HG03432 (cell line): ENCODE measurements at regions not wholly inside any gene's neighbourhood (a gene's known extent, or its start where the extent isn't known, plus 50 kb on each side); places are given as distances from the start of the nearest gene placed in this dataset.
"Not testable (repeated sequence)": the region's sequence is repeated elsewhere in the genome, so short reads cannot be mapped to it uniquely, and the experiment has no call there.

ENCODE experiments used
- ATAC-seq: cut with Tn5 transposase; IDR thresholded peaks from one replicate; pipeline ENCODE4 v1.9.1; 2021; ENCODE audit warnings: mild to moderate bottlenecking, moderate library complexity; ENCODE audit not compliant: unreplicated experiment

DNA sequence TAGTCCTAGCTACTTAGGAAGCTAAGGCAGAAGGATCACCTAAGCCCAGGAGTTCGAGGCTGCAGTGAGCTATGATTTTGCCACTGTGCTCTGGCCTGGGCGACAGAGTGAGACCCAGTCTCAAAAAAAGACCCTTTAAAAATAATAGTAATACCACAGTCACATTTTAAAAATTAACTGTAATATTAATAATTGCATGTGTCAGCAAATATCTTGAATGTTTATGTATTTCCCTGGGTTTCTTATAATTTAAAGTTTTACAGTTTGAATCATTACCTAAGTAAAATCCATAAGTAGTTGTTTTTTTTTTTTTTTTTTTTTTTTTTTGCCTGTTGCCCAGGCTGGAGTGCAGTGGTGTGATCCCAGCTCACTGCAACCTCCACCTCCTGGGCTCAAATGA is 69.2 kb downstream of the LYZL2 start:
- no peak for ATAC-seq

DNA sequence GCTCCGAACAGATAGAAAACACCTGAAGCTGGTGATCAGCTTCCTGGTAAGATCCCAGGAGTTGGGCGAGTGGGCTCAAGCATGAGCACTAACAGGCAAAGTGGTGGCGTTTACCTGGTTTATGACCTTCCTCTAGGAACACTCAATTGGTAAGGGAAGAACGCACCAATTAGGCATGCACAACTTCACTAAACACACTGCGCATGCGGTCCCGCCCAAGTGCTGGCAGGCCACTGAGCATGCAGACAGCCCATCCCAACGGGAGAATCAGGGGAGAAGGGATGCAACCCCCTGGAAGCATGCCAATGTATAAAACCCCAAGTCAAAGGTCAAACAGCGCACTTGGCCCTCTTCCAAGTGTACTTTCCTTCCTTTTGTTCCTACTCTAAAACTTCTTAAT is 70.4 kb downstream of the LYZL2 start:
- no peak for ATAC-seq

DNA sequence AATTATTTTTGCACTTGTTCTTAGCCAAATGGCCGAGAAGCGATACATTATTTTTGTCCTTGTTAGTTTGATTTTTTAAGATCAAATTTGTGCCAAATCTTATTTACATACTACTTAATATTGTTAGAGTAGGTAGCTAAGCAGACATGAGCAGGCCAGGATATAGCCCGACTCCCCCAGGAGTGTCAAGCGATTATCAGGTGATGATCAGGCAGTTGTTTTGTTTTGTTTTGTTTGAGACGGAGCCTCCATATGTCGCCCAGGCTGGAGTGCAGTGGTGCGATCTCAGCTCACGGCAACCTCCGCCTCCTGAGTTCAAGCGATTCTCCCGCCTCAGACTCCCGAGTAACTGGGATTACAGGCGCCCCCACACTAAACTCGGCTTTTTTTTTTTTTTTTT is 71.1 kb downstream of the LYZL2 start:
- ATAC-seq, result no peak

DNA sequence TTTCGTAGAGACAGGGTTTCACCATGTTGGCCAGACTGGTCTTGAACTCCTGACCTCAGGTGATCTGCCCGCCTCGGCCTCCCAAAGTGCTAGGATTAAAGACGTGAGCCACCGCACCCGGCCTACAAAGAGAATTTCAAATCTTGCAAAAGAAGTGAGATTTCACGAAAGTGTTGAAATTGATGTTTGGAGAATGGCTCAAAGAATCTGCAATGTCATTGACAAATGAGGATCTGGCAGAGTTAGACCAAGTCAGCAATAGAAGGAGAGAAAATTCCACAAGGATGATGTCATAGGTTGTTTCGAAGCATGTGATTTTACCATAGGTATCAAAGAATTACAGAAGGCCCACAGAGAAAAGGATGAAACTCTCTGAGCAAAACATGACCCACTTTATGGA is 71.7 kb downstream of the LYZL2 start:
- no peak for ATAC-seq

DNA sequence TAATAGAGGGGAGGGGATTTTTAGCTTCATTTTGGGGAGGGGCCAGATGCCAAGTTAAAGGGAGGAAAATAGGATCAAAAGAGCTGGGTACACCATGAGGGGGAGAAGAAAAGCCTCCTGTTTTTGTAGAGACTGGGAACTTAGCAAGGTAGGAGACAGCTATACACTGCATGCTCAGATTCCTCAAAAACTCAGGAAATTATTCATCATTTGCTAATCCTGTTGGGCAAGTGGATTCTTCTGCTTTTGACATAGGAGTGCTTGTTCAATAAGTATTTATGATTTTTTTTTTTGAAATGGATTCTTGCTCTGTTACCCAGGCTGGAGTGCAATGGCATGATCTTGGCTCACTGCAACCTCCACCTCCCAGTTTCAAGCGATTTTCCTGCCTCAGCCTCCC is 73.4 kb downstream of the LYZL2 start:
- ATAC-seq, result no peak

DNA sequence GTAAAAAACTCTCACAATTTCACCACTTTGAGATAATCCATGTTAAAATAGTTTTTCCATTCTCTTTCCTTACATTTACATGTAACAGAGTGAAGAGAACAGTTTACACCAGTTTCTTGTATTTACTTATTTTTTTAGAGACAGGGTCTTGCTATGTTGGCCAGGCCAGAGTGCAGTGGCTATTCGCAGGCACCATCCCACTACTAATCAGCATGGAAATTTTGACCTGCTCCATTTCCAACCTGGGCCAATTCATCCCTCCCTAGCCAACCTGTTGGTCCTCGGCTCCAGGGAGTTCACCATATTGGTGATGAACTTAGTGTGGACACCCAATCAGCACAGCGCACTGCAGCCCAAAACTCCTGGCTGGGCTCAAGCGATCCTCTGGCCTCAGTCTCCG is 74.1 kb downstream of the LYZL2 start:
- no peak for ATAC-seq

DNA sequence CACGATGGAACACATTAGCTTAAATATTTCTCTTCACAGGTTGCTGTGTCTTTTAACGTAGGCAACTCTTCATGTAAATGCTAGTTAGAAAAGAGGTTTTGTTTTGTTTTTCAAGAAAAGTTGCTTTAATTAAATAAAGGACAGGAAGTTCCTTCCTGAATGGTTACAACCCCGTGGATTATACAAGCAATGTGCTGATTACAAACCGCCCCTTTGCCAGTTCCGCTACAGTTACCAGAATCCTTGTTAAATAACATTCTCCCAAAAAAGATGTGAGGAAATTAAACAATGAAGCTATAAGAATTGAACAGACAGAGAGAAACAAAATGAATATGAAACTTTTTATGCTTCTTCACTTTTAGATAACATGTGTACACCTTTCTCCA is 75.1 kb downstream of the LYZL2 start:
- ATAC-seq, result no peak

DNA sequence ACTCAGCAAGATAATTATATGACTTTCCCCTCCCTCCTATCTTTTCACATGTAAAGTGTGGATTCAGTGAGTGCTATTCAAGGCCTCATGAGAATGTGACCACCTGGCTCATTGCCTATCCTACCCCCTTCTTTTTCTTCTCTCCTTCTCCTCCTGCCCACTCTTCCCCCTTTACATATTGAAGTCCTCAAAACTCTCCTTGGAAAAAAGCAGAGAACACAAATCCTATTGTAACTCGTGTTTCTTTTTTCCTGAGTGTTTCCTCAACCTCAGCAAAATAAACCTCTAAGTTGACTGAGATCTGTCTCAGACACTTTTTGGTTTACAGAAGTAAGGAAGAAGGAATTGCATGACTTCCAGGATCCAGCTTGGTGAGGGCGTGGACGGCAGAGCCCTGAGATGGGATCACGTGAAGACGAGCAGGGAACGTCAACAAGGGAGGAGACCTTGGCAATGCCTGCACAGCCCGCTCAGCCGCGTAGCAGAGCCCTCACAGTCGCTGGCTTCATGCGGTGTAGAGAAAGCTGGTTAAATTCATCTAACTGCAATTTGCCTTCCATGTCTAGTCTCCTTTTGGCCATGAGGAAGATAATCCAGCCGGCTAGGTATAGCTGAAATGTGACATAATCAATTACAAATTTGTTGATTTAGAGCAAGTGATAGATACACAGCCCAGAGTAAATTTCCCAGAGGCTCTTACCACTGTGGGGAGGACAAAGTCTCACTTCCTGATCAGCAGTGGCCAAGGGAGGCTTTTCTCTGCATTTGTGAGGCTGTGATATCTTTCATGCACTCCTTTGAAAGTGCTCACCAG is 75.7 kb downstream of the LYZL2 start:
- ATAC-seq, result no peak

DNA sequence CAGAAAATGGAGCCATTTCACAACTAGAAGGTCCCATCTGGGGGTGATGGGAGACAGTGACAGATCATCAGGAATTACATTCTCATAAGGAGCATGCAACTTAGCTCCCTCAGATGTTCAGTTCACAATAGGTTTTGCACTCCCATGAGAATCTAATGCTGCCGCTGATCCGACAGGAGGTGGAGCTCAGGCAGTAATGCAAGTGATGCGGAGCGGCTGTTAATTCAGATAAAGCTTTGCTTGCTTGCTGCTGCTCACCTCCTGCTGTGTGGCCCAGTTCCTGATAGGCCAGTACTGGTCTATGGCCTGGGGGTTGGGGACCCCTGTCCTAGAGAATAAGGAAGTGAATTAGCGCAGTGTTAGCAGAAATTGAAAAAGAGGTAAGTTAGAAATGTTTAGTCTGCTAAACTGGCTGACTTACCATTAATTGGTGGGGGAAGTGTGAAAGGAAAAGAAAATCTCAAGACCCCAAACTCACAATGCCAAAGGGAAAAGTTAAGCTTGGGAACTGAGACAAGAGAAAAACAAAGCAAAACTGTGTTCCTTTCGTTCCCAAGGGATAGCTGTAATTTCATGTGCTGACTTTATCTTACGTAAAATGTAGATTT is 76.4 kb downstream of the LYZL2 start:
- ATAC-seq, result no peak

DNA sequence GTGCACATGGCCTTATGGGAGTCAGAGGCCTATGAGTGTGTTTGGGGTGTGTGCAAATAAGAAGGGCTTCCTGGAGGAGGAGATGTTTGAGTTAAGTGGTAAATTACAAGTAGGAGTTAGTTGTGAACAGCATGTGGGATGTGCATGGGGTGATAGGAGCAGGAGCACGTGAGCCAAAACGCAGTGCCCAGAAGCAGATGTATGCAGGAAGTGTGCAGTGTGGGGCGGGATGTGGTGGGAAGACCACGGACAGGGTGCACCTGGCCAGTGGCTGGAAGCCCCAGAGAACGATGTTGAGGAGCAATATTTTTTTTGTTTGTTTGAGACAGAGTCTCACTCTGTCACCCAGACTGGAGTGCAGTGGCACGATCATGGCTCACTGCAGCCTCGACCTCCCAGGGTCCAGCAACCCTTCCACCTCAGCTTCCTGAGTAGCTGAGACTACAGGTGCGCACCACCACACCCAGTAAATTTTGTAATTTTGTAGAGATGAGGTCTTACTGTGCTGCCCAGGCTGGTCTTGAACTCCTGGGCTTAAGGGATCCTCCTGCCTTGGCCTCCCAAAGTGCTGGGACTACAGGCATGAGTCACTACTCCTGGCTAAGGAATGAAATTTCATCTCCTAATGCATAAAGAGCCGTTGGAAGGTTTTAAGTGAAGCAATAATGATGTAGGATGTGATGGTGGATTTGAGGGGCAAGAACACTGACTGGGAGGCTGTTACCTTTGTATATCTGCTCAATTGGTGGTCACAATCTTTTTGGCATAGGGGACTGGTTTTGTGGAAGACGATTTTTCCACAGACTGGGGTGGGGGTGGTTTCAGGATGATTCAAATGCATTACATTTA is 78.4 kb downstream of the LYZL2 start:
- no peak for ATAC-seq

DNA sequence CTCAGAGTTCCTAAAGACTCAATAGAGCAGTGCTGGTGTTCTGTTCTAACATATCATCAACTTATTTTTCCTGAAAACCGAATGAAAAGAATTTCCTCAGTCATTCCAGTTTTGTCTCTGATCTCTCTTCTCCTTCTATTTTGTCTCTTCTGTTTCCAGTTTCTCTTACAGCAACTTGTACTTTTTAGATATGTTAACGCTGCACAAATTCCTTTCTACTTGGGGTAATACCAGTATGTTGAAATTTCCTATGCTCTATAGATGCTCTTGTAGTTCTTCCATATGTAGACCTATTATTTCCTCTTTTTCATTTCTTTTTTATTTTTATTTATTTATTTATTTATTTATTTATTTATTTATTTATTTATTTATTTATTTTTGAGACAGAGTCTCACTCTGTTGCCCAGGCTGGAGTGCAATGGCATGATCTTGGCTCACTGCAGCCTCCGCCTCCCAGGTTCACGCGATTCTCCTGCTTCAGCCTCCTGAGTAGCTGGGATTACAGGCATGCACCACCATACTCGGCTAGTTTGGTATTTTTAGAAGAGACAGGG is 80.3 kb downstream of the LYZL2 start:
- ATAC-seq, result not testable (repeated sequence)

DNA sequence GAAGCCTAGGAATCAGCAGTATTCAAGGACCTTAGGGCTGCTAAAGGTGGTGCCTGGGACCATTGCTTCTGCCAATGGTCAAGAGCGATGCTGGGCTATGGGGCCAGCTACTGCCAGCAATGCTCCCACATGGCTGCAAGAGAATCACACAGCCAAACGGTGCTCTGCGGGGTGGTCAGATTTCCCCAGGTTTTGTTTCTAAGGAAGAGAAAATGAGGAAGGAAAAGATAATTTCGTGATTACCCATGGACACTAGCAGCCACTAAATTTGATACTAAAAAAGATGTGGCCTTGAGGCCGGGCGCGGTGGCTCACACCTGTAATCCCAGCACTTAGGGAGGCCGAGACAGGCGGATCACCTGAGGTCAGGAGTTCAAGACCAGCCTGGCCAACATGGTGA is 83.0 kb downstream of the LYZL2 start:
- ATAC-seq, result no peak

DNA sequence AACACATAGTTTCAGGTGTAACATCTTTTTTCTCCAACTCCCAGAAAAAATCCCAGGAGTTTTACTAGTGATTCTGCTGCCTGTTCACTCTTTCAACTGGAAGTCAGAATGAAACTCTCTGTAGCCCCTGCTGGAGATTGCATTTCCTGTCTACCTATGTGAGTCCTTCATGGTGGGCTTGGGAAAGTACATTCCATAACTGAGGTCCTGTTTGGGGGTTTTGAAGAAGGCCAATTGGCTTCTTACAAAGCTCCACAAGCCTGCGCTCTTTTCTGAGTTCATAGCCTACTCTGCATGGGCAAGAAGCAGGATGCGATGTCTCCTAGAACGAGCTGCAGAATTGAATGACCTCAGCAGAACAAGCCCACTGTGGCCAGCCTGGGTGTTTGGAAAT is 86.7 kb downstream of the LYZL2 start:
- no peak for ATAC-seq

DNA sequence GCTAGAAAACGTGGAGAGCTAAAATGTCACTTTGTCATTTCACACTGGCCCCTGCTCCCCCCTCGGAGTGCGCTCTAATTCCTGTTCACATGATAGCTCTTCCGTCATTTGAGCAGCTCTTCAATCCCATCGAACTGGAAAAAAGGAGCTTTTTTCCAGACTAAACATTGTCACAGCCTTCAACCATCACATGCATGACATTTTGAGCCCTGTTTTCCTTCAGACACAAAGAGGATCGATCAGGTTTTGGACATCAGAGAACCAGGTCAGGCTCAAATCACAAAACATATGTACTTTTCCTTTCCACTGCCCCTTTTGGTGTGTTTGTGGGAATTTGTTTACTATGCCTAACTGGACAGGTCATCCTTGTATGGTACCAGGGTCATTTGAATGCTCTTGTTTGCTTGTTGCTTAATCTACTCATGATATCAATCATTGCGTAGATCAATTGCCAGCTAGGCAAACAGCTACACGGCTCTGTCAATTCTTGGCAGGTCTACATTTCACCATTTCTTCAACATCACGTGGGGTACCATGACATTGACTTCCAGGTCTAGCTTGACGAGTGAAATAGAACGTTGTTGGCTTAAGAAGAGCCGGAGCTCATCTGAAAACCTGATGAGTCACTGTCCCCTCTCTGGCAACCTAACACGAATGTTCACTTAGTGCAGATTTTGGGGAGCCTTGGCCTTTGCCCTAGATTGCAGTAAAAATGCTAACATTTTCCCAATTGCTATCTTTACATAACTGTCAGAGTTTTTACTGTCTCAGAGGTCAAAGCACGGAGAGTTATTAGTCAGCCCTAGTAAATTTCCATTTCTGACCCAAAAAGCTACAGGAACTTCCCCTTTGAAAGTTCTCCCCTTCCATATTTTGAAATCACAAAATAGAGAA is 87.3 kb downstream of the LYZL2 start:
- no peak for ATAC-seq

DNA sequence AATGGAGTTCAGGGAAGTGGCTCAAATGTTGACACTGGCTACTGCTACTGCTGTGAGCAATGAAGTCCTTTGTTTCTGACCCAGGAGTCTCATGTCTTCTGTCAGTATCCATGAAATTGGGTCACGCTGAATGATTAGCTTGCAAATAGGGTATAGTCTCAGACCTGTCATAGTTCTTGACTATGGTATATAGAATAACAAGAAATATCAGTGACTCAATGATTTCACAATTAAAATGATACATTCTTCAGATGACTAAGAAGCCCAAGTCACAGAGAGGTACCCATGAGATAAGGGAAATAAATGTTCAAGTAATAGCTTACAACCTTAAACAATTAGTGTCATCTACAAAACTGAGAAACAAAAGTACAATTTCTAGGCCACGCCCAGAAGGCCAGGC is 89.3 kb downstream of the LYZL2 start:
- no peak for ATAC-seq

DNA sequence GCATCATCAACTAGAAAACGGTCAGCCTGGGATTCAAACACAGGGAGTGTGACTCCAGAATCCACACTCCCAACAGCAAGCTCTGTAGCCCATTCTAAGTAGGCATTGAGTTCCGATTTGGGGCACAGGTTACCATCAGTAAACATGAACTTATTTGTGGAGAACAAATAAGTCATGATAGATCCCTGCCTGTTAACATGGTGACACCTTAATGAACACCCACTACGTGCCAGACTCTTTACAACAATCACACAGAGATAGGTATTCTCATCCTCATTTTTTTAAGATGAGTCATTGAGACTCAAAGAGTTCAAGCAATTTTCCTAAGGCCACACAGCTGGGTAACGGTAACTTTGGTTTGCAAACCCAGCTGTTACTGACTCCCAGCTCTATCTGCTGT is 91.5 kb downstream of the LYZL2 start:
- ATAC-seq, result no peak

DNA sequence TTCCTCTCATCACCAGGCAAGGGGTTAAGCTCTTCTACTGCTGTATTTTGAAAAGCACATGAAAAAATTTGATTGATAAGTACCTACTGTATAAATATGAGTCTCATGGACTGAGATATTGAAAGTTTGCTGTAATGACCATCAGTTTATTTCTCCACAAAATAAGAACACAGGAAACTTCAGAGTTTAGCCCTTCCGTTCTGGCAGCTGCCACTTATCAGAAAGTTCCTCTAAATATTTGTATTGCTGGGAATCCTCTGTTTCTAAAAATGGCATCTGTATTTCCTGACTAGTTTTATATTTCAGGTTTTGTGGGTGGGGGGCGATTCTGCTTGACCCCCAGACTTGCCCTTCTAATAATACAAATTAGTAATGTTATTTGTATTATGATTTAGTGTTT is 92.0 kb downstream of the LYZL2 start:
- no peak for ATAC-seq

DNA sequence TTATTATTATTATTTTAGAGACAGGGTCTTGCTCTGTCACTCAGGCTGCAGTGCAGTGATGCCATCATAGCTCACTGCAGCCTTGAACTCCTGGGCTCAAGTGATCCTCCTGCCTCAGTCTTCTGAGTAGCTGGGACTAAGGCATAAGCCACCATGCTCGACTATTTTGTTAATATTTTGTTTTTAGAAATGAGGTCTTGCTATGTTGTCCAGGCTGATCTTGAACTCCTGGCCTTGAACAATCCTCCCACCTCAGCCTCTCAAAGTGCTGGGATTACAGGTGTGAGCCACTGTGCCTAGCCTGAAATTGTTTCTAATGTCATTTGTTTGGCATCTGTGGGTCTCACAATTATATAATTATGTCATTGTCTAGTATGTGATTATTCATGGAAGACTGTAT is 92.4 kb downstream of the LYZL2 start:
- not testable (repeated sequence) for ATAC-seq

DNA sequence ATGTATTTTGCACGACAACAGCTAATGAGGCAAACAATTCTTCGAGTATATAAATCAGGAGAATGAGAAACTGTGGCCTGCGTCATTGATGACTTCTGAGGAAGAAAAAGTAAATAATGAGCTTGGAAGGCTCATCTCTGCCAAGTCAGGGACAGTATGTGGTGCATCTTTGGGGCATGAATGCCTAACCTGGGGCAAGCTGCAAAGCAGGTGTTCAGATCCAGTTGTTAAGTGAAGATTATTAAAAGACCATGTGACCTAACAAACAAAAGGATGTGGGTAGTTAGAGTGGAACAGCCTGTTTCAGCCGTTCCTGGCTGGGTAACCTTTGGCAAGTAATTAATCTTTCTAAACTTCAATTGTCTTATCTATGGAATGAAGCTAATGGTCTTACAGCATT is 93.0 kb downstream of the LYZL2 start:
- ATAC-seq, result no peak

DNA sequence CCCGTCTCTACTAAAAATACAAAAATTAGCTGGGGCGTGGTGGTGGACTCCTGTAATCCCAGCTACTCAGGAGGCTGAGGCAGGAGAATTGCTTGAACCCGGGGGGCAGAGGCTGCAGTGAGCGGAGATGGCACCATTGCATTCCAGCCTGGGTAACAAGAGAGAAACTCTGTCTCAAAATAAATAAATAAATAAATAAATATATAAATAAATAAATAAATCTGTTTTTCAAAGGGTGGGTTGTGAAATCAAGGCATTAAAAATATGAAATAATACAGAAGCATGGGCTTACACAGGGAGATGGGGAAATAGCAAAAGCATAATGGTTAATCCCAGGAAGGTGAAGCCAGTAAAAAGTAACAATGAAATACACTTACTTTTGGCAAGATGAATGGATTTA is 93.9 kb downstream of the LYZL2 start:
- ATAC-seq, result no peak
